ENCODE measurements at regions not wholly inside any gene's neighbourhood (a gene's known extent, or its start where the extent isn't known, plus 50 kb on each side); places are given as distances from the start of the nearest gene placed in this dataset.
"Not testable (repeated sequence)": the region's sequence is repeated elsewhere in the genome, so short reads cannot be mapped to it uniquely, and the experiment has no call there.

GRCh38 chr9:90981726-90982125 lies 180.1 kb downstream of the SYK start:
- DNase-seq, result no peak

- DNase-seq, result no peak
Observed at GRCh38 chr9:90983394-90983793, 181.8 kb downstream of the SYK start.

GRCh38 chr9:90985631-90986030 lies 184.0 kb downstream of the SYK start:
- DNase-seq, result no peak

- no peak for DNase-seq
Observed at GRCh38 chr9:90986161-90986560, 184.5 kb downstream of the SYK start.

- DNase-seq, result no peak
Observed at GRCh38 chr9:90987566-90987965, 185.9 kb downstream of the SYK start.

- DNase-seq, result no peak
Observed at GRCh38 chr9:90988318-90988717, 186.7 kb downstream of the SYK start.

GRCh38 chr9:90991953-90992352 lies 190.3 kb downstream of the SYK start:
- no peak for DNase-seq

GRCh38 chr9:90995516-90995915 lies 193.9 kb downstream of the SYK start:
- DNase-seq, result no peak

GRCh38 chr9:90996154-90997065 lies 194.8 kb downstream of the SYK start:
- no peak for DNase-seq

GRCh38 chr9:90998573-90998972 lies 197.0 kb downstream of the SYK start:
- DNase-seq, result no peak

GRCh38 chr9:90999425-91000397 lies 198.1 kb downstream of the SYK start:
- no peak for DNase-seq

GRCh38 chr9:91001146-91001611 lies 199.6 kb downstream of the SYK start:
- DNase-seq, result no peak

GRCh38 chr9:91004484-91004883 lies 202.9 kb downstream of the SYK start:
- no peak for DNase-seq

- no peak for DNase-seq
Observed at GRCh38 chr9:91004992-91005391, 203.4 kb downstream of the SYK start.

- no peak for DNase-seq
Observed at GRCh38 chr9:91006046-91006445, 204.4 kb downstream of the SYK start.

GRCh38 chr9:91008568-91008967 lies 206.9 kb downstream of the SYK start:
- no peak for DNase-seq

GRCh38 chr9:91011891-91012290 lies 210.3 kb downstream of the SYK start:
- no peak for DNase-seq

- no peak for DNase-seq
Observed at GRCh38 chr9:91012933-91013841, 211.6 kb downstream of the SYK start.

GRCh38 chr9:91017245-91017644 lies 215.6 kb downstream of the SYK start:
- DNase-seq, result no peak

GRCh38 chr9:91019871-91020270 lies 218.3 kb downstream of the SYK start:
- not testable (repeated sequence) for DNase-seq

- not testable (repeated sequence) for DNase-seq
Observed at GRCh38 chr9:91021656-91022055, 220.0 kb downstream of the SYK start.

GRCh38 chr9:91023741-91024140 lies 222.1 kb downstream of the SYK start:
- DNase-seq, result no peak

Data from central memory CD4-positive, alpha-beta T cell (primary cell).